C1 segment of cervical spinal cord (tissue), 14 donors: ENCODE measurements at regions not wholly inside any gene's neighbourhood (a gene's known extent, or its start where the extent isn't known, plus 50 kb on each side); places are given as distances from the start of the nearest gene placed in this dataset.
"Not testable (repeated sequence)": the region's sequence is repeated elsewhere in the genome, so short reads cannot be mapped to it uniquely, and the experiment has no call there.

Experiments used
- DNase-seq, 14 donors: peaks; one replicate each; lab custom pipeline; 2025; lab: John Stamatoyannopoulos, UW

GRCh38 chr7:69263550-69263949 is 334.7 kb upstream of the AUTS2 start:
- DNase-seq: no peak

GRCh38 chr7:69269806-69270205 is 328.5 kb upstream of the AUTS2 start:
- DNase-seq: no peak

- DNase-seq: no peak
Measured at GRCh38 chr7:69272101-69272500, 326.2 kb upstream of the AUTS2 start.

- DNase-seq: no peak
Measured at GRCh38 chr7:69276011-69276729, 322.1 kb upstream of the AUTS2 start.

GRCh38 chr7:69277366-69277765 is 320.9 kb upstream of the AUTS2 start:
- DNase-seq: no peak

- no peak for DNase-seq
Measured at GRCh38 chr7:69282946-69283345, 315.3 kb upstream of the AUTS2 start.

GRCh38 chr7:69283421-69283820 is 314.9 kb upstream of the AUTS2 start:
- DNase-seq: peak in 8 of 14 donors; percentile 15 to 59 (median 40)

- DNase-seq: no peak
Measured at GRCh38 chr7:69285854-69286253, 312.4 kb upstream of the AUTS2 start.

GRCh38 chr7:69295977-69296376 is 302.3 kb upstream of the AUTS2 start:
- DNase-seq: no peak

GRCh38 chr7:69301253-69301652 is 297.0 kb upstream of the AUTS2 start:
- no peak for DNase-seq

GRCh38 chr7:69309601-69310000 is 288.7 kb upstream of the AUTS2 start:
- DNase-seq: no peak

- DNase-seq: no peak
Measured at GRCh38 chr7:69311489-69311888, 286.8 kb upstream of the AUTS2 start.

- DNase-seq: not testable (repeated sequence)
Measured at GRCh38 chr7:69313852-69314251, 284.4 kb upstream of the AUTS2 start.

GRCh38 chr7:69318794-69319193 is 279.5 kb upstream of the AUTS2 start:
- no peak for DNase-seq

- DNase-seq: no peak
Measured at GRCh38 chr7:69328516-69328915, 269.8 kb upstream of the AUTS2 start.

- no peak for DNase-seq
Measured at GRCh38 chr7:69334701-69335100, 263.6 kb upstream of the AUTS2 start.

- DNase-seq: no peak
Measured at GRCh38 chr7:69335331-69335730, 262.9 kb upstream of the AUTS2 start.

- DNase-seq: no peak
Measured at GRCh38 chr7:69336976-69337375, 261.3 kb upstream of the AUTS2 start.

GRCh38 chr7:69338144-69338543 is 260.1 kb upstream of the AUTS2 start:
- no peak for DNase-seq

- no peak for DNase-seq
Measured at GRCh38 chr7:69341288-69341687, 257.0 kb upstream of the AUTS2 start.

GRCh38 chr7:69342154-69342884 is 256.0 kb upstream of the AUTS2 start:
- no peak for DNase-seq

GRCh38 chr7:69349291-69349690 is 249.0 kb upstream of the AUTS2 start:
- DNase-seq: no peak

- DNase-seq: no peak
Measured at GRCh38 chr7:69358163-69358821, 240.0 kb upstream of the AUTS2 start.
